H54 (cell line): ENCODE measurements at regions not wholly inside any gene's neighbourhood (a gene's known extent, or its start where the extent isn't known, plus 50 kb on each side); places are given as distances from the start of the nearest gene placed in this dataset.
A peak's percentile ranks its signal among the peaks of the same experiment; 100 is the strongest.

Experiments used
- DNase-seq: peaks from one replicate; pipeline ENCODE4 v3.0.0; 2011; ENCODE audit warnings: low spot score, mixed read lengths; ENCODE audit not compliant: insufficient read length
- FAIRE-seq: peaks from 3 replicates; lab custom pipeline; 2011; peaks lifted over from hg19 to GRCh38; lab: Jason Lieb, UNC
- POLR2A ChIP-seq: IDR thresholded peaks from 2 replicates; pipeline ENCODE4 v1.6.1; 2011; ENCODE audit warnings: low read depth, mild to moderate bottlenecking, low read length

DNA sequence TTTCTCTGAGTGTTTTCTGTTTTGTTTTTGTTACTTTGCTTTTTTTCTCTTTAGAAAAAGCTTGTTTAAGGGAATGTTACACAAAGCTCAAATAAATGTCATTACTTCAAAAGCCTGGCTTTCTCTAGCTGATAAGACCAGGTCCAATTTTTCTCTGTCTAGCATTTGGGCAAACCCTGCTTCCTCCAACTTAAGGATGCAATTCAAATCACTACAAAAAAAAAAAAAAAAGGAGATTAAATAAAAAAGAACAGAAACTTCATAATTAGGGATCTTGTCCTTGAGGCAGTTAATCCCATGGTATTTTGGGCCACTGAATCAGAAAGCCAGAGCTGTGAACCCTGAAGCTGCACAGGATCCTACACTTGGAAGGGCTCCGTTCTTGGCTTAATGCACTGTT lies 480.8 kb upstream of the KIRREL3 start:
- TF ChIP-seq POLR2A, result no peak
- DNase-seq (no peak), FAIRE-seq (no peak)

DNA sequence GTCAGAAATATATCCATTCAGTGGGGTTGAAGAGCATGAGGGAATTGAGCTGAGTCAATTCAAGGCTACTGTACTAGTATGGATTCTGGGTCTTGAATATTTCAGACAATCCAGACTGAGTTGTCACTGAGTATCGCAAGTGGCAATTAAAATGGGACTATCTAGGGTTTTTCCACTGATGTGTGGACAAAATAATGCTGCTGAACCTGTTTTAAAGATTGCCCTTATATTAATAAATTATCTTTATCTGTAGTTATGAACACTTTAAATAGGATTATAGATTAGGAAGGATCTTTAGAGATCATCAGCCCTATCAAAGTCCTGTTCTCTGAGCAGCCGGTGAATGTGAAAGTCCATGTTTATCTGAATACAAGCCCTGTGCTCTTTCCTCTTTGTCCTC lies 478.3 kb upstream of the KIRREL3 start:
- no peak for DNase-seq
- no peak for TF ChIP-seq POLR2A
- FAIRE-seq, result no peak

DNA sequence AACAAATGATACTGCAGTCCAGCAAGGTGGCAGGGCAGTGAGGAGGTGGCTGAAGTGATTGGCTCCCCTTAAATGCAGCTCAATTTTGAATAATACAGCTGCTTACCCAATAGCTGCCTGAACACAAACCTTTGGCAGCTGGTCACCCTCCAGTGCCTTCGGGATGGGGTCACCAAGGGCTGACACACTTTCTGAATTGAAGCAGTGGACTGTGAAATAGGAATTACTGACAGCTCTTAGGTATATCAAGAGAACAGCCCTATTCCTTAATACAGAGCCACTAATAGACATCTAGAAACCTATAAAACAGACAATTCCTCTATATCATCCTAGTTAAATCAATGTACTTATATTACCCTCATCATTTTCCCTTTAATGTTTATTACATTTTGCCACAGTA lies 474.2 kb upstream of the KIRREL3 start:
- no peak for FAIRE-seq
- TF ChIP-seq POLR2A, result no peak
- DNase-seq, result no peak

DNA sequence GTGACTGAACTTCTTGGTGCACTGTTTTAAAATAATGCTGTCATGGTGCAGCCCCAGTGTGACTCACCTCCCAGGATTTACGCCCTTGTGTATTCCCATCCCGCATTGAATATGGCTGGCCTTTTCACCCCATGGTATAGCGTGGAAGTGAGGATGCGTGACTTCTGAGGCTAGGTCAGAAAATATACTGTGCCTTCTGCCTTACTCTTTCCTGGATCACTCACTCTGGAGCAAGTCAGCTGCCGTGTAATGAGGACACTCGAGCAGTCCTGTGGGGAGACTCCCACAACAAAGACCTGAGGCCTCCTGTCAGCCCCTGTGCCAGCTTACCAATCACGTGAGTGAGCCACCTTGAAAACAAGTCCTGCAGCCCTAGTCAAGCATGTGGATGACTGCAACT lies 471.9 kb upstream of the KIRREL3 start:
- no peak for DNase-seq
- no peak for TF ChIP-seq POLR2A
- no peak for FAIRE-seq

DNA sequence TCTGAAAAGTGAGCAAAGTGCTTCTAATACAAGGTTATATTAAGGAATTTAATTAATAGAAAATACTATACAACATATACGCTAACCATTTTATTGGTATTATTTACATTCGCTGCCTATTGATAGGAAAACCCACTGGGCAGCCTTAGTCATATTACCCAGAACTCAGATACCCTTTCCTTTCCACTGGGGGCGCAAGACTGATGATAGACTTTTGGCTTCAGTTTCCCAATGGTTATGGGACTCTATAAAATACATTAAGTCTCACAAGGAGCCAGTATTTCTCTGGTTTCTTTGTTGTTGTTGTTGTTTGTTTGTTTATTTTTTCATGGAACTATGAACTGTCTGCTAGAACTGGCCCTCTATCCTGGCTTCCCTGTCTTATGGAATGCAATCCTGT lies 471.1 kb upstream of the KIRREL3 start:
- no peak for DNase-seq
- no peak for TF ChIP-seq POLR2A
- no peak for FAIRE-seq

DNA sequence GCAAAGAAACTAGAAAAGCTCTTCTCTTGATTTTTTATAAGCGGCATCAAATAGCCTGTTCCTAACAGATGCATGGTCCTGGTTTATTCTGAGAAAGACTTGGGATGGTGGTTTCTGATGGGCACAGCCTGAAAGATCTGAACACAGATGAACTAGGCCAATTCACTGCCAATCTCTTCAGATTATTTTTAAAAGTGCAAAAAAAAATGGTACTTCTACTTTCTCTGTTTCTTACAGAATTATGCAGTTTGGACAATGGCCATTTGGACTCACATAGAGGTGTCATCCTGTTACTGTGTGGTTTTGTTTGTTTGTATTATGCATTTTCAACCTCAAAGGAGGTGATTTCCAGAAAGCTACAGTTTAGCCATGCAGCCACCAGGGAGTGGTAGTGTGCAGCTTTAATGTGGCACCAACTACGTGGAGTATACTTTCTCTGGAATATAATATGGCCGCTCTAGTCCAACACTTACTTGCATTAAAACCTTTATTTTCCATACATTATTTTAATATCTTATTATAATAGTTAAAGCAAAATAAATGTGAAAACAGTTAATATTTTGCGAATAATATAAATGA lies 469.8 kb upstream of the KIRREL3 start:
- peak; percentile 1 for DNase-seq
- no peak for FAIRE-seq
- TF ChIP-seq POLR2A, result no peak

DNA sequence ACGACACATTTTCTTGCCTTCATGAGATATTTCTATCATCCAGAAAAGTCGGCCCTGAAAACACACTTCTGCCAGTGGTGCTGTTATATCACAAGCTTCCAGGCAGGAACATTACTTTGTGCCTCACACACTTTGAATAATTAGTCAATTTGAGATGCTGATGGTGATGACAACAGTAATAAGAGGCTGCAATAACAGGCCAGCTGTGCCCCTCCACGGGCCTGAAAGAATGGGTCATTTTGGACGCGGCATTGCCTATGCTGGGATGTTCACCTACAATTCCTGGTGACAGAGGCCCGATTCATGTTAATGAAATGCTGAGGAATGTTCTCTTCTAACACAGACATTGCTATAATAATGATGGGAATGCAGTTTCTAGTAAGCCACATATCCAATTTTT lies 463.8 kb upstream of the KIRREL3 start:
- no peak for DNase-seq
- TF ChIP-seq POLR2A, result no peak
- FAIRE-seq, result no peak

DNA sequence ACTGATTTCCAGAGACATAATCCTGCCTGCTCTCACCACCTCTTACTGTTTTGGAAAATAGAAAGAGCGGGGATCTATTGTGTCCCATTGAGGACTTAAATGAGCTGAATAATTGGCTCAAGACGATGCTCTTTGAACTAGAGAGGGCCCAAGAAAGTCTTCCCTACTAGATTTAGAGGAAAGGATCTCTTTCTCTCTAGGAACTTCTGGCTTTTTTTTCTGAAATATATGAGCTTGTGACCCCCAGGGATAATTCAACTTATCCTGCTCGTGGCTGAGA lies 461.4 kb upstream of the KIRREL3 start:
- FAIRE-seq (no peak), DNase-seq (no peak)
- no peak for TF ChIP-seq POLR2A

DNA sequence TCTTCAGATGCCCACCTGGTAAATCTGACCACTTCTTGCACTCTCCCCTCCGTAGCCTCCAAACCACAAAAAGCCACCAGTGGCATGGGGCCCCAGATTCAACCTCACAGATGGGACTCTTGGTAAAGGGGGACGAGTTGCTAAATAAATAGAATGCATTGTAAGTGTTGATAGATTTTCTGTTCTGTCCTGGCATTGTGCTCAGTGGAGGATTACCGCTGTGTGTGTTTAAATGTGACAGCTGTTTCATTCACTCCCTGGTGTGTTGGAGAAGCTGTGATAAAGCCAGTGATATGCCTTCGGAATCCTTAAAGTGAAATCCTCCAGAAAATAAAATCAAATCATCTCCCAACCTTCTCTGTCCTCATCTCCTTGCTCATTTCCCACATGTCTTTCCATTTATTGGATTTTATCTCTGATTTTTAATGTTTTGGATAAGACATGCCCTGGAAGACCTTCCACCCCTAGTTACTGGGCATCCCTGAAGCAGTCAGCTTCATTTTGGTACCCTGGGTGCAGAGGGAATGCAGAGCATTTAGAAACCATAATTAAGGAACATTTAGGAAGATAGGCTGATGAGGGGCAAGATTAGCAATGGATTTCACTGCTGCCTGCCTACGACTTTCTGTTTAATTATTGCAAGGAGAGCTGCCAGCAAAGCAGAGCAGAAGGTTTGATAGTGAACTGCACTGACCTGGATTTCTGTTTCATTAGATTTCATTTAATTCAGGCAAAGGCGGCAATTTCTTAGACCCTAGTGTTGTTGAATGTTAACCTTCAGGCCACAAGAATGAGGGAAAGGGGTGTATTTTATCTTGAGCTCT lies 460.9 kb upstream of the KIRREL3 start:
- TF ChIP-seq POLR2A, result no peak
- FAIRE-seq, result no peak

DNA sequence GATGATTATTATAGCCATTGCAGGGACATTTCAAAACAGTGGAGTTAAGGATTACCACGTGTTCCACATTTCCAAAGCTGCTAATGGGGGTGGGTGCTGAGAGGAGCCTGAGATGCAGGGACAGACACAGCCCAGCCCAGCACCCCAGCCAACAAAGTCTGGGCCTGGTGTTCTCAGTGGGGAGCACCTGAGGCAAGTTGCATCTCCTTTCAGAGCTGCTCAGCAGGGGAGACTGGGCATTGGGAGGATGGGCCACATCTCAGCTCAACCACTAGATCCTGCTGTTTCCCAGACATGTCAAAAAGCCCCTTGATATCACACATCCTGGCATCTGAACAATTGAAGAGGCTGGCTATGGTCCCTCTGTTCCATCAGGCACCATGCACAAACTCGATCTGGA lies 458.0 kb upstream of the KIRREL3 start:
- no peak for DNase-seq
- no peak for FAIRE-seq
- TF ChIP-seq POLR2A, result no peak

More for the DNA sequence above, 460.9 kb upstream of the KIRREL3 start:
- DNase-seq, result no peak

DNA sequence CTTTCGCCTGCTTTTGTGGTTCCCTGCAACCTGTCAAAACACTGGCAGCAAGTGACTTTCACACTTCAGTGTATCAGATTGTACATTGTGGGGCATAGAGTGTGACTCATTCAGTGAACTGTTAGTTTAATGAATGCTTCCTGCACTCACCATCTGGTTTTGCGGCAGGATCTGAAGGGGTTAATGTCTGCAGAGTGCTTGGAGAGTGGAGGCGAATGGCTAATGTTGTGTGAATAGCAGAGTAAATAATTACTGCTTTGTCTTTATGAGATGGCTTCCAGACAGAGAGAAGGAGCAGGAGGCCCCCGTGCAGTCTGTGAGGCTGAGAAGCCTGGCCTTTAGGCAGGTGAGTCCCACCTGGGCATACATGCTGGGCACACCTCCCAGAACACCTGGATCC lies 454.3 kb upstream of the KIRREL3 start:
- FAIRE-seq (no peak), DNase-seq (no peak)
- no peak for TF ChIP-seq POLR2A

DNA sequence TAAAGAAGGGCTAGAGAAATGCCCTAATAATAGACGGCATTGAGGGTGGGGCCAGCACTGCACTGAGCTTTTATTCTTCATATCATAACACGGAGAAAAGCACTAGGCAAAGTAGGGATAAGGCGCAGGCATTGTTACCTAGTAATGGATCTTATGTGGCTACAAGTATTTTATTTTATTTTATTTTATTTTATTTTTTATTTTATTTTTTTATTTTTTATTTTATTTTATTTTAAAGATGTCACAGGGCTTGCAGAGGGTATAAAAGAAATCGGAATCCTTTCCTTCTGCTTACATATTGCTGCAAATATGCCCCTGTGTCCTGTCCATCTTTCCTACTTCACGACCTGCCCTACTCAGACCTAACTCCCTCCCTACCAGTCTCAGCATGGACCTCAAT lies 452.0 kb upstream of the KIRREL3 start:
- TF ChIP-seq POLR2A, result no peak

DNA sequence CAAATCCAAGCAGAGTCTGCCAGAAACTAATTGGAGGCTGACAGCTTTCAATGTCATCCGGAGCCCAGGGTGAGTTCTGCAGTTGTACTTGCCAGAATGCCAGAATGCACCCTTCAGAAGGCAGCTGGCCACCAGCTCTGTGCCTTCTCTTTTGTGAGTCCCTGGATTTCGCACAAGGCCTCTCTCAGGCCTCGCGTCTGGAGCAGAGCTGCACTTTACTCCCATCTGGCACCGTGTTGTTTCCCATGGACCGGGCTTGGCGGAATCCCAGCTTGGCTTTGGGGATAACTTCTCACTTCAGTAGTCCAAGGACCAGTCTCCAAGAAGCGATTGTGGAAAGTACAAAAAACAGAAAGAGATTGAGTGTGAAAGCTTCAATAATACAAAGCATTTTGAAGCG lies 451.3 kb upstream of the KIRREL3 start:
- no peak for TF ChIP-seq POLR2A
- FAIRE-seq, result no peak
- DNase-seq, result no peak

More for the DNA sequence above, 452.0 kb upstream of the KIRREL3 start:
- FAIRE-seq (no peak), DNase-seq (no peak)

DNA sequence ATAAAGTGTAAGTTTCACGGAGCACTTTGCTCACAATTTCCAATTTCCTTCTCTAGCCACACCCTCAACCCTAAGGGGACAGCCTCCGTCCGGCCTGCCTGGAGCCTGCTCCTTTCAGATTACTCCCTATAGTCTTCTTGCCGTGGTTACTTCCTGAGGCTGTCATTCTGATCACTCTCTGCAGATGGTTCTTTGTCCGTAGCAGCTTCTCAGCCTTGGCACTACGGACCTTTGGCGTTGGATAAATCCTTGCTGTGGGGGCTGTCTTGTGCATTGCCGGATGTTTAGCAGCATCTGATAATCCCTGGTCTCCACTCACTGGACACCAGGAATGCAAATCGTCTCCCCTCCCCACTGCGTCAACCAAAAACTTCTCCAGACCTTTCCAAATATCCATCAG lies 447.5 kb upstream of the KIRREL3 start:
- DNase-seq, result no peak
- no peak for TF ChIP-seq POLR2A
- no peak for FAIRE-seq

DNA sequence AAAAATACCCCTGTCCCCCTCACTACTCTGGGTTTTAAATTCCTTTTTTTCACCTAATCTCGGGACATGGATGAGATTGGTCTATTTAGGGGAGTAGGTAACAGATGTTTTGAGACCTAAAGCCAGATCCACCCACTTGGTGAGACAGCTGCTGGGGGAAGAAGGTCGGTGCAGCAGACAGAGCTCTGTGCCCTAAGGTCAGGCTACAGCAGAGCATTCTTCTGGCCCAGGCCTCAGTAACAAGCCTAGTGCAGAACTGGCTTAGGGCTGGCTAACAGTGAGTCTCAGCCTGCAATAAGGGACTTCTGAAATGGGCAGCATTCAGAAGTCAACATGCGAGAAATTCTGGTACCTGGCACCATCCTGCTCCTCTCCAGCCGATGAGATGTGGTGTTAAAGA lies 444.9 kb upstream of the KIRREL3 start:
- no peak for TF ChIP-seq POLR2A
- DNase-seq (no peak), FAIRE-seq (no peak)
